ENCODE measurements at regions not wholly inside any gene's neighbourhood (a gene's known extent, or its start where the extent isn't known, plus 50 kb on each side); places are given as distances from the start of the nearest gene placed in this dataset.

- no peak overlapping the region for H3K27ac ChIP-seq (ENCODE audit: low read length)
- H3K4me3 ChIP-seq (ENCODE audit: low read depth in 1 of 2, low read length in 2 of 2), result no peak overlapping the region
- H3K27me3 ChIP-seq (ENCODE audit: low read depth, low read length), result no peaks in the 10 kb centered on the region
- H3K36me3 ChIP-seq (ENCODE audit: control insufficient read depth in 1 of 2, insufficient read depth in 2 of 2, low read length in 2 of 2), result no peaks in the 10 kb centered on the region
- no peaks in the 10 kb centered on the region for H3K9me3 ChIP-seq (ENCODE audit: control insufficient read depth in 1 of 2, low read length in 2 of 2)
- H3K4me1 ChIP-seq (ENCODE audit: control insufficient read depth in 1 of 2, insufficient read depth in 2 of 2, low read length in 2 of 2), result peaks cover 0 to 7% of the 10 kb centered on the region in 2 donors
These were observed 723.9 kb upstream of the NR2F2 start for GRCh38 chr15:95606551-95606950.

- H3K36me3 ChIP-seq (ENCODE audit: control insufficient read depth in 1 of 2, insufficient read depth in 2 of 2, low read length in 2 of 2), result no peaks in the 10 kb centered on the region
- no peaks in the 10 kb centered on the region for H3K27me3 ChIP-seq (ENCODE audit: low read depth, low read length)
- peaks cover 0 to 7% of the 10 kb centered on the region in 2 donors for H3K4me1 ChIP-seq (ENCODE audit: control insufficient read depth in 1 of 2, insufficient read depth in 2 of 2, low read length in 2 of 2)
- no peak overlapping the region for H3K4me3 ChIP-seq (ENCODE audit: low read depth in 1 of 2, low read length in 2 of 2)
- H3K9me3 ChIP-seq (ENCODE audit: control insufficient read depth in 1 of 2, low read length in 2 of 2), result no peaks in the 10 kb centered on the region
- no peak overlapping the region for H3K27ac ChIP-seq (ENCODE audit: low read length)
These were observed 722.1 kb upstream of the NR2F2 start for GRCh38 chr15:95608371-95608770.

GRCh38 chr15:95609096-95609495, 721.4 kb upstream of the NR2F2 start:
- no peaks in the 10 kb centered on the region for H3K9me3 ChIP-seq (ENCODE audit: control insufficient read depth in 1 of 2, low read length in 2 of 2)
- no peaks in the 10 kb centered on the region for H3K27me3 ChIP-seq (ENCODE audit: low read depth, low read length)
- peaks cover 0 to 7% of the 10 kb centered on the region in 2 donors for H3K4me1 ChIP-seq (ENCODE audit: control insufficient read depth in 1 of 2, insufficient read depth in 2 of 2, low read length in 2 of 2)
- H3K27ac ChIP-seq (ENCODE audit: low read length), result no peak overlapping the region
- no peaks in the 10 kb centered on the region for H3K36me3 ChIP-seq (ENCODE audit: control insufficient read depth in 1 of 2, insufficient read depth in 2 of 2, low read length in 2 of 2)
- H3K4me3 ChIP-seq (ENCODE audit: low read depth in 1 of 2, low read length in 2 of 2), result no peak overlapping the region

- no peak overlapping the region for H3K4me3 ChIP-seq (ENCODE audit: low read depth in 1 of 2, low read length in 2 of 2)
- H3K4me1 ChIP-seq (ENCODE audit: control insufficient read depth in 1 of 2, insufficient read depth in 2 of 2, low read length in 2 of 2), result peaks cover 0 to 10% of the 10 kb centered on the region in 2 donors
- H3K27me3 ChIP-seq (ENCODE audit: low read depth, low read length), result no peaks in the 10 kb centered on the region
- no peaks in the 10 kb centered on the region for H3K36me3 ChIP-seq (ENCODE audit: control insufficient read depth in 1 of 2, insufficient read depth in 2 of 2, low read length in 2 of 2)
- H3K9me3 ChIP-seq (ENCODE audit: control insufficient read depth in 1 of 2, low read length in 2 of 2), result no peaks in the 10 kb centered on the region
- H3K27ac ChIP-seq (ENCODE audit: low read length), result no peak overlapping the region
These were observed 719.6 kb upstream of the NR2F2 start for GRCh38 chr15:95610945-95611344.

- H3K27ac ChIP-seq (ENCODE audit: low read length), result no peak overlapping the region
- no peaks in the 10 kb centered on the region for H3K27me3 ChIP-seq (ENCODE audit: low read depth, low read length)
- H3K36me3 ChIP-seq (ENCODE audit: control insufficient read depth in 1 of 2, insufficient read depth in 2 of 2, low read length in 2 of 2), result no peaks in the 10 kb centered on the region
These were observed 715.1 kb upstream of the NR2F2 start for GRCh38 chr15:95615436-95615835.

GRCh38 chr15:95616306-95616705, 714.2 kb upstream of the NR2F2 start:
- H3K36me3 ChIP-seq (ENCODE audit: control insufficient read depth in 1 of 2, insufficient read depth in 2 of 2, low read length in 2 of 2), result no peaks in the 10 kb centered on the region
- no peaks in the 10 kb centered on the region for H3K9me3 ChIP-seq (ENCODE audit: control insufficient read depth in 1 of 2, low read length in 2 of 2)
- no peak overlapping the region for H3K4me3 ChIP-seq (ENCODE audit: low read depth in 1 of 2, low read length in 2 of 2)
- no peak overlapping the region for H3K27ac ChIP-seq (ENCODE audit: low read length)
- H3K27me3 ChIP-seq (ENCODE audit: low read depth, low read length), result no peaks in the 10 kb centered on the region
- peaks cover 0 to 11% of the 10 kb centered on the region in 2 donors for H3K4me1 ChIP-seq (ENCODE audit: control insufficient read depth in 1 of 2, insufficient read depth in 2 of 2, low read length in 2 of 2)

More at GRCh38 chr15:95615436-95615835, 715.1 kb upstream of the NR2F2 start:
- peaks cover 0 to 11% of the 10 kb centered on the region in 2 donors for H3K4me1 ChIP-seq (ENCODE audit: control insufficient read depth in 1 of 2, insufficient read depth in 2 of 2, low read length in 2 of 2)
- no peaks in the 10 kb centered on the region for H3K9me3 ChIP-seq (ENCODE audit: control insufficient read depth in 1 of 2, low read length in 2 of 2)
- no peak overlapping the region for H3K4me3 ChIP-seq (ENCODE audit: low read depth in 1 of 2, low read length in 2 of 2)

GRCh38 chr15:95620934-95621579, 709.4 kb upstream of the NR2F2 start:
- Histone ChIP-seq H3K4me3 (ENCODE audit: low read depth in 1 of 2, low read length in 2 of 2) (no peak overlapping the region), H3K27ac (ENCODE audit: low read length) (no peak overlapping the region), H3K9me3 (ENCODE audit: control insufficient read depth in 1 of 2, low read length in 2 of 2) (peaks cover 0 to 6% of the 10 kb centered on the region in 2 donors), H3K36me3 (ENCODE audit: control insufficient read depth in 1 of 2, insufficient read depth in 2 of 2, low read length in 2 of 2) (no peaks in the 10 kb centered on the region), H3K27me3 (ENCODE audit: low read depth, low read length) (no peaks in the 10 kb centered on the region), H3K4me1 (ENCODE audit: control insufficient read depth in 1 of 2, insufficient read depth in 2 of 2, low read length in 2 of 2) (no peaks in the 10 kb centered on the region)

- H3K36me3 ChIP-seq (ENCODE audit: control insufficient read depth in 1 of 2, insufficient read depth in 2 of 2, low read length in 2 of 2), result no peaks in the 10 kb centered on the region
- no peak overlapping the region for H3K27ac ChIP-seq (ENCODE audit: low read length)
- peaks cover 0 to 6% of the 10 kb centered on the region in 2 donors for H3K9me3 ChIP-seq (ENCODE audit: control insufficient read depth in 1 of 2, low read length in 2 of 2)
- no peaks in the 10 kb centered on the region for H3K4me1 ChIP-seq (ENCODE audit: control insufficient read depth in 1 of 2, insufficient read depth in 2 of 2, low read length in 2 of 2)
- no peak overlapping the region for H3K4me3 ChIP-seq (ENCODE audit: low read depth in 1 of 2, low read length in 2 of 2)
- H3K27me3 ChIP-seq (ENCODE audit: low read depth, low read length), result no peaks in the 10 kb centered on the region
These were observed 707.7 kb upstream of the NR2F2 start for GRCh38 chr15:95622843-95623242.

GRCh38 chr15:95624100-95624499, 706.4 kb upstream of the NR2F2 start:
- H3K27me3 ChIP-seq (ENCODE audit: low read depth, low read length), result no peaks in the 10 kb centered on the region
- H3K4me3 ChIP-seq (ENCODE audit: low read depth in 1 of 2, low read length in 2 of 2), result no peak overlapping the region
- no peaks in the 10 kb centered on the region for H3K36me3 ChIP-seq (ENCODE audit: control insufficient read depth in 1 of 2, insufficient read depth in 2 of 2, low read length in 2 of 2)
- no peaks in the 10 kb centered on the region for H3K4me1 ChIP-seq (ENCODE audit: control insufficient read depth in 1 of 2, insufficient read depth in 2 of 2, low read length in 2 of 2)
- H3K27ac ChIP-seq (ENCODE audit: low read length), result no peak overlapping the region
- peaks cover 0 to 6% of the 10 kb centered on the region in 2 donors for H3K9me3 ChIP-seq (ENCODE audit: control insufficient read depth in 1 of 2, low read length in 2 of 2)

- H3K36me3 ChIP-seq (ENCODE audit: control insufficient read depth in 1 of 2, insufficient read depth in 2 of 2, low read length in 2 of 2), result no peaks in the 10 kb centered on the region
- H3K9me3 ChIP-seq (ENCODE audit: control insufficient read depth in 1 of 2, low read length in 2 of 2), result peaks cover 0 to 6% of the 10 kb centered on the region in 2 donors
- no peak overlapping the region for H3K27ac ChIP-seq (ENCODE audit: low read length)
- no peaks in the 10 kb centered on the region for H3K4me1 ChIP-seq (ENCODE audit: control insufficient read depth in 1 of 2, insufficient read depth in 2 of 2, low read length in 2 of 2)
- no peak overlapping the region for H3K4me3 ChIP-seq (ENCODE audit: low read depth in 1 of 2, low read length in 2 of 2)
- no peaks in the 10 kb centered on the region for H3K27me3 ChIP-seq (ENCODE audit: low read depth, low read length)
These were observed 705.7 kb upstream of the NR2F2 start for GRCh38 chr15:95624616-95625361.

GRCh38 chr15:95626501-95627361, 703.8 kb upstream of the NR2F2 start:
- H3K27me3 ChIP-seq (ENCODE audit: low read depth, low read length), result no peaks in the 10 kb centered on the region
- H3K9me3 ChIP-seq (ENCODE audit: control insufficient read depth in 1 of 2, low read length in 2 of 2), result peaks cover 0 to 6% of the 10 kb centered on the region in 2 donors
- no peak overlapping the region for H3K27ac ChIP-seq (ENCODE audit: low read length)
- no peak overlapping the region for H3K4me3 ChIP-seq (ENCODE audit: low read depth in 1 of 2, low read length in 2 of 2)
- H3K36me3 ChIP-seq (ENCODE audit: control insufficient read depth in 1 of 2, insufficient read depth in 2 of 2, low read length in 2 of 2), result no peaks in the 10 kb centered on the region
- no peaks in the 10 kb centered on the region for H3K4me1 ChIP-seq (ENCODE audit: control insufficient read depth in 1 of 2, insufficient read depth in 2 of 2, low read length in 2 of 2)
